Uterus (tissue), 3 donors: ENCODE measurements at regions not wholly inside any gene's neighbourhood (a gene's known extent, or its start where the extent isn't known, plus 50 kb on each side); places are given as distances from the start of the nearest gene placed in this dataset.

ENCODE experiments used
- DNase-seq, 2 donors: peaks; one replicate each; pipeline ENCODE4 v3.0.0-alpha.2; 2019 to 2020
- H3K27ac ChIP-seq, 2 donors: fragments of 200-600 bp; sonication (generic); 1 replicate in 1 of 2; 2 replicates in 1 of 2; pipeline ENCODE4 v1.5.1; 2016 to 2018
- H3K27me3 ChIP-seq, 2 donors: fragments of 200-600 bp; sonication (generic); one replicate each; pipeline ENCODE4 v1.5.1; 2018 to 2019; ENCODE audit warnings: control low read depth in 1 of 2
- H3K36me3 ChIP-seq, 2 donors: fragments of 200-600 bp; sonication (generic); one replicate each; pipeline ENCODE4 v1.5.1; 2019; ENCODE audit warnings: control low read depth in 1 of 2
- H3K4me1 ChIP-seq, 2 donors: fragments of 200-600 bp; sonication (generic); one replicate each; pipeline ENCODE4 v1.5.1; 2018 to 2019; ENCODE audit warnings: control low read depth in 1 of 2
- H3K4me3 ChIP-seq, 2 donors: fragments of 200-600 bp; sonication (generic); 1 replicate in 1 of 2; 2 replicates in 1 of 2; pipeline ENCODE4 v1.5.1; 2018 to 2019; ENCODE audit warnings: mild to moderate bottlenecking in 1 of 2
- H3K9me3 ChIP-seq, 2 donors: fragments of 200-600 bp; sonication (generic); one replicate each; pipeline ENCODE4 v1.5.1; 2019; ENCODE audit warnings: control low read depth in 1 of 2
- POLR2A ChIP-seq, 2 donors: fragments of 450-650 bp; IDR thresholded peaks; one replicate each; pipeline ENCODE4 v1.6.1; 2016; ENCODE audit warnings: antibody characterized with exemption in 2 of 2, mild to moderate bottlenecking in 1 of 2, moderate library complexity in 1 of 2
- intact Hi-C: fragments of 100-400 bp; cut with DNase I; formaldehyde crosslinking; loops from one replicate; pipeline ENCODE4 v1.15.1; 2023; ENCODE audit warnings: low total_unique reads
- TF ChIP-seq, protein P1 (sequence below), 4 experiments: fragments of 200-600 bp in 2 of 4; fragments of 450-650 bp in 2 of 4; sonication (generic) in 2 of 4; IDR thresholded peaks; one replicate each; pipeline ENCODE4 v1.5.1; 2016 to 2019; ENCODE audit warnings: antibody characterized with exemption in 4 of 4, mild to moderate bottlenecking in 2 of 4, moderate library complexity in 1 of 4
- donor health status: DM: yes; HTN: yes; CAD: no.

DNA sequence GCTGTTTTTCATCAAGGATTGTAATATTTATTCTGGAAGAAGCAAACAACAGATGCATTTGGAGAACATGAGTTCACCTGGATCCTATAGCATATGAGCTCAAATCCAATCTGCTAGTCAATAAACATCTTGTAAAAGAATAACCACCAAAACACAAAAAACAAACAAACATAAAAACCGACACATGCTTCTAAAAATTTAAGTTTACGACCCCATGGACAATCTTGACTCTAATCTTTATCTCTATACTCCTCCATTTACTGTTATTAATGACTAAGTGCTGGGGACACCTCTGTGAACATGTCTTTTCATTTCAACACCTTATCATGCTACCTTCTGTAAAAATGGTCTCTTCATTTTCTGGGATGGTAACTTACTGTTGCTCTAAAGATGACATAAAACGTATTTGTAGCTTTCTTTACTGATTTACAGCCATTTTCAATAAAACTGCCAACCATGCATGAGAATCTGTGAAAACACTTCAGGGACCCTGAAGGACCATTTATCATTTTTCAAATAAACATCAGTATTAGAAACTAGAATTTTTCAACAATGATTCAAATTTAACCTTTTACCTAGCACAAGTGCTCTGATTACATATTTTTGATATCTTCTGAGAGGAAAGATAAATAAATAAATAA lies 123.8 kb upstream of the SOX5 start:
- Histone ChIP-seq H3K27ac (no peak overlapping the region), H3K27me3 (no peaks in the 10 kb centered on the region), H3K4me1 (no peaks in the 10 kb centered on the region), H3K9me3 (no peaks in the 10 kb centered on the region), H3K36me3 (no peaks in the 10 kb centered on the region), H3K4me3 (no peak overlapping the region)
- intact Hi-C loops: no loop called here
- no peak for DNase-seq
- TF ChIP-seq, protein P1, sequence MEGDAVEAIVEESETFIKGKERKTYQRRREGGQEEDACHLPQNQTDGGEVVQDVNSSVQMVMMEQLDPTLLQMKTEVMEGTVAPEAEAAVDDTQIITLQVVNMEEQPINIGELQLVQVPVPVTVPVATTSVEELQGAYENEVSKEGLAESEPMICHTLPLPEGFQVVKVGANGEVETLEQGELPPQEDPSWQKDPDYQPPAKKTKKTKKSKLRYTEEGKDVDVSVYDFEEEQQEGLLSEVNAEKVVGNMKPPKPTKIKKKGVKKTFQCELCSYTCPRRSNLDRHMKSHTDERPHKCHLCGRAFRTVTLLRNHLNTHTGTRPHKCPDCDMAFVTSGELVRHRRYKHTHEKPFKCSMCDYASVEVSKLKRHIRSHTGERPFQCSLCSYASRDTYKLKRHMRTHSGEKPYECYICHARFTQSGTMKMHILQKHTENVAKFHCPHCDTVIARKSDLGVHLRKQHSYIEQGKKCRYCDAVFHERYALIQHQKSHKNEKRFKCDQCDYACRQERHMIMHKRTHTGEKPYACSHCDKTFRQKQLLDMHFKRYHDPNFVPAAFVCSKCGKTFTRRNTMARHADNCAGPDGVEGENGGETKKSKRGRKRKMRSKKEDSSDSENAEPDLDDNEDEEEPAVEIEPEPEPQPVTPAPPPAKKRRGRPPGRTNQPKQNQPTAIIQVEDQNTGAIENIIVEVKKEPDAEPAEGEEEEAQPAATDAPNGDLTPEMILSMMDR (IDR thresholded peaks at IDR 0.05): no peak
- no peak for TF ChIP-seq POLR2A (IDR thresholded peaks at IDR 0.05)

DNA sequence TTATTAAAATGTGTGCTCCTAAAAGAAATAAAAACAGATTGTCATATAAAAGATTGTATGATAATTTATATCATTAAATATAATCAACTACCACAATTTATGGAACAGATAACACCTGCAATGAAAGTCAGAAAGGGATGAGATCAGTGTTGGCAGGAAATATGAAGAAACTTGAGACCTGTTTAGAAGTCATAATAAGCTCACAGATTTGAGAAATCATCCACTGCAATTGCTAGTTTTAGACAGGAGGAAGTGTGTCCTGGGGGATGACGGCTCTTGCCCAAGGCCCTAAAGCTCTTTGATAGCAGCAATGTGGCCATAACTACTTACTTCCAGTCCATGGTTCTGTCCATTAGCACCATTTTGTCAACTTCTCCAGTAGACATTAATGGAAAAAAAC lies 122.8 kb upstream of the SOX5 start:
- no peaks in the 10 kb centered on the region for H3K27me3 ChIP-seq
- intact Hi-C loops: no loop called here
- no peaks in the 10 kb centered on the region for H3K36me3 ChIP-seq
- H3K4me3 ChIP-seq: no peak overlapping the region
- TF ChIP-seq POLR2A (IDR thresholded peaks at IDR 0.05): no peak
- TF ChIP-seq, protein P1 (IDR thresholded peaks at IDR 0.05): no peak
- H3K27ac ChIP-seq: no peak overlapping the region
- H3K9me3 ChIP-seq: no peaks in the 10 kb centered on the region
- no peak for DNase-seq
- H3K4me1 ChIP-seq: no peaks in the 10 kb centered on the region

DNA sequence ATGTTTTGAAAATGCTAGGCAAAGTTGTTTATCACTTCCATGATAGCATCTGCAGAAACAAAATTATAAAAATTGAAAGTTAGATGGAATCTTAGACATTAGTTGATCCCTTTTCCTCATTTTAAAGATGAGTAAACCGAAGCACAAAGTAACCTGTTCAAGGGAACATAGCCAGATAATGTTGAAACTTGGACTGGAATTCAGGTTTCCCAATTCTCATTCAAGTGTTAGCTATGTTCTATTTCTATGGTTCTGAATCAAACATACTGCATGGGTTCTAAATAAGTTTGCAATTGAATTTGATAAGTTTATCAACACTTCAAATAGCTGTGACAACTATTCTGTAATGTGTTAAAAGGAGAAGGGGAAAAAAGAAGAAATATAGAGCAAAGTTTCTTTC lies 122.4 kb upstream of the SOX5 start:
- intact Hi-C loops: no loop called here
- Histone ChIP-seq H3K27me3 (no peaks in the 10 kb centered on the region), H3K9me3 (no peaks in the 10 kb centered on the region), H3K36me3 (no peaks in the 10 kb centered on the region), H3K27ac (no peak overlapping the region), H3K4me3 (no peak overlapping the region), H3K4me1 (no peaks in the 10 kb centered on the region)
- TF ChIP-seq POLR2A (IDR thresholded peaks at IDR 0.05): no peak
- TF ChIP-seq, protein P1 (IDR thresholded peaks at IDR 0.05): no peak
- DNase-seq: no peak

GRCh38 chr12:24069532-24070395 lies 120.3 kb upstream of the SOX5 start:
- no peaks in the 10 kb centered on the region for H3K36me3 ChIP-seq
- no peaks in the 10 kb centered on the region for H3K27me3 ChIP-seq
- intact Hi-C loops: no loop called here
- TF ChIP-seq POLR2A (IDR thresholded peaks at IDR 0.05): no peak
- TF ChIP-seq, protein P1 (IDR thresholded peaks at IDR 0.05): no peak
- H3K27ac ChIP-seq: no peak overlapping the region
- no peaks in the 10 kb centered on the region for H3K4me1 ChIP-seq
- H3K9me3 ChIP-seq: no peaks in the 10 kb centered on the region
- no peak for DNase-seq
- no peak overlapping the region for H3K4me3 ChIP-seq

DNA sequence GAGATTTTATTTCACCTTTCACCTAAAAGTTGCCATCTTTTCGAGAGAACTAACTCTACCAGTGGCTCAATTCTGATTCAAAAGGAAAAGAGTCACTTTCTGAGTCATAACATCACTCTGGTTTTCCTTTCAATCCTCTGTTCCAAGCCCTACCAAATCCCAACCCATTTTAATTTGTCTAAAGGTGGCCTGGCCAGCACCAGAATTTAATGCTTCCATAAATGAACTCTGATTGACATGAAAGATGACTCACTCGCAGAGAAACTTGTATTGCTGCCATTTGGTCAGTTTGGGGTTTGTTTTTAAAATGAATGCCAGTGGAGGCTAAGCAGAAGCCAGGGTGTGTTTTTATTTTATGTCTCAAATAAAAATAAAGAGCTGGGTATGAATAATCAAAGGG lies 117.4 kb upstream of the SOX5 start:
- Histone ChIP-seq H3K9me3 (no peaks in the 10 kb centered on the region), H3K36me3 (no peaks in the 10 kb centered on the region), H3K27me3 (no peaks in the 10 kb centered on the region), H3K27ac (no peak overlapping the region), H3K4me1 (no peaks in the 10 kb centered on the region), H3K4me3 (no peak overlapping the region)
- intact Hi-C loops: no loop called here
- TF ChIP-seq POLR2A (IDR thresholded peaks at IDR 0.05): no peak
- TF ChIP-seq, protein P1 (IDR thresholded peaks at IDR 0.05): no peak
- DNase-seq: peak in 1 of 2 donors; percentile 18
